ENCODE measurements at regions not wholly inside any gene's neighbourhood (a gene's known extent, or its start where the extent isn't known, plus 50 kb on each side); places are given as distances from the start of the nearest gene placed in this dataset.

DNA sequence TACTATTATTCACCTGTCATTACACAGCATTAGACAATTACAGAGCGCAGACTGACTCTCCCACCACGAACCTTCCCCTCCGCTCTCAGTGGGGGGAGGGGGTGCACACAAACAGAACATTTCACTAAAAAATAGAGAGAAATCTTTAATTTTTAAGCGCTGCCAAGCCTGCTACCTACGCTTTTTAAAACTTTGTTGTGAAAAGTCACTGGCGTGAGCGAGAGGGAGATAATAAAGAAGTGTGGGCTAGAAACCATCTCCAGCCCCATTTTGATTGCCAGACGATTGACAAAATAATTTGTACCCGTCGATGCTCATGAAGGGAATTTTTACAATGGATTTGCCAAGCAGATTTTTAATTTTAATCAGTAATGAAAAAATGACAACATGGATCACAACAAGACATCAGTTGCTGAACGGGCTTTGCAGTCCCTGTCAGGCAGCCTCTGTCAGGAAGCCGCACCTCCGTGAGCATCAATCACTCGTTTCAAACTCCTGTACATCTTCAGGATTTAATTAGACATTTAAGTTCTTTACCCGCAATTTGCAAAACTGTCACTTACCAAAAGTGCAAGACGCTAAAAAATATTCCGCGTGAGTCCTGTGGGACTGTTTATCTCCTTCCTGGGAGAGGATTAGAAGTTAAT is 209.1 kb downstream of the BCL11B start:
- H3K36me3 Mint-ChIP-seq (ENCODE audit: unreplicated experiment): no peaks in the 10 kb centered on the region
- no peaks in the 10 kb centered on the region for H3K4me1 Mint-ChIP-seq (ENCODE audit: low read depth, unreplicated experiment)
- no peaks in the 10 kb centered on the region for H3K9me3 Mint-ChIP-seq (ENCODE audit: unreplicated experiment)
- no peak for TF ChIP-seq CTCF (IDR thresholded peaks at IDR 0.05; ENCODE audit: partially characterized antibody, unreplicated experiment)
- no peak overlapping the region for H3K4me3 Mint-ChIP-seq (ENCODE audit: unreplicated experiment)
- DNase-seq: no peak
- H3K27me3 Mint-ChIP-seq (ENCODE audit: unreplicated experiment): peaks cover 2% of the 10 kb centered on the region
- H3K27ac Mint-ChIP-seq (ENCODE audit: unreplicated experiment): no peak overlapping the region

DNA sequence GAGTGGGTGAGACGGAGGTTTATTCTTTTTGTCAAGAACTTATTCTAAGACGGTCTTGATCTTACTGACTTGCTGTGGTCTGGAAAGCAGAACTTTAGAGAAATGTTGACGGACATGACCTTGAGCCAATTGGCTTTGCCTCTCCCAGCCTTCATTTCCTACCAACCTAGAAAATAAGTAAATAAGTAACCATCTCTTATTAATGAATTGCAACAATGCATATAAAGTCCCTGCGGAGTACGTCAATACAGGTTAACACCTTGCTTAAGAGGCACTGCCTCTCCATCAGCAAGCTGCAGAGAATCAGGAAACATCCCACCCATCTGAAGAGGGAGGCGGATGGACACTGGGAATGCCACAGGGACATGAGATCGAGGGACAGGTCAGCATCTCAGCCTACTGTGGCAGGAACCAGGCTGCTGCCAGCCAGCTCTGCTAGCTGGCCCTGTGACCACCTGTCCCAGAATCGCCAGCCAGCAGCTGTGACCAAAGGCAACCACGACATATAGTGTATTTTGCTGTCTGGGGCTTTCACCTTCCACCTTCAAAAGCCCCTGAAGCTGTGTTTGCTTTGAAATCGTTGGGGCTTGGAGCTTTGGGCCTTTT is 208.3 kb downstream of the BCL11B start:
- no peak overlapping the region for H3K27ac Mint-ChIP-seq (ENCODE audit: unreplicated experiment)
- peaks cover 2% of the 10 kb centered on the region for H3K27me3 Mint-ChIP-seq (ENCODE audit: unreplicated experiment)
- no peak for TF ChIP-seq CTCF (IDR thresholded peaks at IDR 0.05; ENCODE audit: partially characterized antibody, unreplicated experiment)
- H3K4me1 Mint-ChIP-seq (ENCODE audit: low read depth, unreplicated experiment): no peaks in the 10 kb centered on the region
- DNase-seq: no peak
- no peak overlapping the region for H3K4me3 Mint-ChIP-seq (ENCODE audit: unreplicated experiment)
- no peaks in the 10 kb centered on the region for H3K9me3 Mint-ChIP-seq (ENCODE audit: unreplicated experiment)
- H3K36me3 Mint-ChIP-seq (ENCODE audit: unreplicated experiment): no peaks in the 10 kb centered on the region

GRCh38 chr14:99064262-99064954 is 207.6 kb downstream of the BCL11B start:
- no peak overlapping the region for H3K4me3 Mint-ChIP-seq (ENCODE audit: unreplicated experiment)
- no peaks in the 10 kb centered on the region for H3K4me1 Mint-ChIP-seq (ENCODE audit: low read depth, unreplicated experiment)
- no peak for TF ChIP-seq CTCF (IDR thresholded peaks at IDR 0.05; ENCODE audit: partially characterized antibody, unreplicated experiment)
- no peaks in the 10 kb centered on the region for H3K36me3 Mint-ChIP-seq (ENCODE audit: unreplicated experiment)
- no peak overlapping the region for H3K27ac Mint-ChIP-seq (ENCODE audit: unreplicated experiment)
- no peak for DNase-seq
- H3K27me3 Mint-ChIP-seq (ENCODE audit: unreplicated experiment): peaks cover 2% of the 10 kb centered on the region
- no peaks in the 10 kb centered on the region for H3K9me3 Mint-ChIP-seq (ENCODE audit: unreplicated experiment)

DNA sequence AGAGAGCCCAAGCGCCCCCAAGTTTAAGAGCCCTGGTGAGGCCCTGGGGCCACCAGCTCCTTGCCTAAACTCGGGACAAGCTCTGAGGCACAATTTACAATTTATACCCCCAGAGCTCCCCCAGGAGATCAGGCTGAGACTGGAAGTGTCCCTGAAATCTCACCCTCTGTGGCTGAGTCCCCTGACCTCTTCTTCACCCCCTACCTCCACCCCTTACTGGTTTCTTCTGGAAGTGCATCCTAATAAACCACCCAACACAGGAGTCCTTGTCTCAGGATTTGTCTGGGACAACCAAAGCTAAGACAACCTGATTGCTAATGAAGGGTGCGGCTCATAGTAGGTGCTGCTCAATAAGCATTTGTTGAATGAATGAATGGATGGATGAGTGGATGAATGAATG is 206.4 kb downstream of the BCL11B start:
- no peaks in the 10 kb centered on the region for H3K9me3 Mint-ChIP-seq (ENCODE audit: unreplicated experiment)
- TF ChIP-seq CTCF (IDR thresholded peaks at IDR 0.05; ENCODE audit: partially characterized antibody, unreplicated experiment): no peak
- no peak for DNase-seq
- no peak overlapping the region for H3K27ac Mint-ChIP-seq (ENCODE audit: unreplicated experiment)
- peaks cover 5% of the 10 kb centered on the region for H3K36me3 Mint-ChIP-seq (ENCODE audit: unreplicated experiment)
- H3K4me3 Mint-ChIP-seq (ENCODE audit: unreplicated experiment): no peak overlapping the region
- no peaks in the 10 kb centered on the region for H3K4me1 Mint-ChIP-seq (ENCODE audit: low read depth, unreplicated experiment)
- peaks cover 2% of the 10 kb centered on the region for H3K27me3 Mint-ChIP-seq (ENCODE audit: unreplicated experiment)

GRCh38 chr14:99066378-99066777 is 205.6 kb downstream of the BCL11B start:
- no peak overlapping the region for H3K27ac Mint-ChIP-seq (ENCODE audit: unreplicated experiment)
- no peak for DNase-seq
- TF ChIP-seq CTCF (IDR thresholded peaks at IDR 0.05; ENCODE audit: partially characterized antibody, unreplicated experiment): no peak
- H3K36me3 Mint-ChIP-seq (ENCODE audit: unreplicated experiment): peaks cover 5% of the 10 kb centered on the region
- no peaks in the 10 kb centered on the region for H3K9me3 Mint-ChIP-seq (ENCODE audit: unreplicated experiment)
- no peaks in the 10 kb centered on the region for H3K4me1 Mint-ChIP-seq (ENCODE audit: low read depth, unreplicated experiment)
- H3K27me3 Mint-ChIP-seq (ENCODE audit: unreplicated experiment): peaks cover 4% of the 10 kb centered on the region
- no peak overlapping the region for H3K4me3 Mint-ChIP-seq (ENCODE audit: unreplicated experiment)
